ENCODE measurements at regions not wholly inside any gene's neighbourhood (a gene's known extent, or its start where the extent isn't known, plus 50 kb on each side); places are given as distances from the start of the nearest gene placed in this dataset.

DNA sequence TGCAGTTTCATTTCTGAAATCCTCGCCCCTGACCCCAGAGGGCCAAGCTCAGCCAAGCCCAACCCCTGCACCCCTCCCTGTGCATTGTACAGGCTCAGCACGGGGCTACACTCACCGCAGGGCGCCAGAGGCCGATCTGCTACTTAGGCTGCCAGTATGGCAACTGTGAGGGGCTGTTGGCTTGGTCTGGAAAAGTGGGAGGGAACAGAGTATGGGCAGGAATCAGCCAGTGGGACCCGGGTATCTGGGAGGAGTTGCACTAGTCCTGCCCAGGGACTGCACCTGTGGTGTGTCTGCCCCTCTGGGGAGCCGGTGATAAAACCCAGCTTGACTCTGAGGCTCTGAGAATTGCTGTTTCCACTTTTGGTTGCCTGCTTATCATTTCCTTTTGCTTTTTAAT, 167.4 kb upstream of the KIF2A start:
- TF ChIP-seq, protein P1, sequence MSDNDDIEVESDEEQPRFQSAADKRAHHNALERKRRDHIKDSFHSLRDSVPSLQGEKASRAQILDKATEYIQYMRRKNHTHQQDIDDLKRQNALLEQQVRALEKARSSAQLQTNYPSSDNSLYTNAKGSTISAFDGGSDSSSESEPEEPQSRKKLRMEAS (IDR thresholded peaks at IDR 0.05): no peak
- TF ChIP-seq SMC3 (IDR thresholded peaks at IDR 0.05) (no peak), BHLHE40 (IDR thresholded peaks at IDR 0.05; ENCODE audit: low read depth, low read length) (no peak), CEBPB (IDR thresholded peaks at IDR 0.05) (no peak), NFE2L2 (conservative IDR thresholded peaks at IDR 0.05; ENCODE audit: low read length) (no peak), EP300 (IDR thresholded peaks at IDR 0.05) (no peak)
- TF ChIP-seq, protein P2, sequence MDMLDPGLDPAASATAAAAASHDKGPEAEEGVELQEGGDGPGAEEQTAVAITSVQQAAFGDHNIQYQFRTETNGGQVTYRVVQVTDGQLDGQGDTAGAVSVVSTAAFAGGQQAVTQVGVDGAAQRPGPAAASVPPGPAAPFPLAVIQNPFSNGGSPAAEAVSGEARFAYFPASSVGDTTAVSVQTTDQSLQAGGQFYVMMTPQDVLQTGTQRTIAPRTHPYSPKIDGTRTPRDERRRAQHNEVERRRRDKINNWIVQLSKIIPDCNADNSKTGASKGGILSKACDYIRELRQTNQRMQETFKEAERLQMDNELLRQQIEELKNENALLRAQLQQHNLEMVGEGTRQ (IDR thresholded peaks at IDR 0.05): no peak
- TF ChIP-seq, protein P3, sequence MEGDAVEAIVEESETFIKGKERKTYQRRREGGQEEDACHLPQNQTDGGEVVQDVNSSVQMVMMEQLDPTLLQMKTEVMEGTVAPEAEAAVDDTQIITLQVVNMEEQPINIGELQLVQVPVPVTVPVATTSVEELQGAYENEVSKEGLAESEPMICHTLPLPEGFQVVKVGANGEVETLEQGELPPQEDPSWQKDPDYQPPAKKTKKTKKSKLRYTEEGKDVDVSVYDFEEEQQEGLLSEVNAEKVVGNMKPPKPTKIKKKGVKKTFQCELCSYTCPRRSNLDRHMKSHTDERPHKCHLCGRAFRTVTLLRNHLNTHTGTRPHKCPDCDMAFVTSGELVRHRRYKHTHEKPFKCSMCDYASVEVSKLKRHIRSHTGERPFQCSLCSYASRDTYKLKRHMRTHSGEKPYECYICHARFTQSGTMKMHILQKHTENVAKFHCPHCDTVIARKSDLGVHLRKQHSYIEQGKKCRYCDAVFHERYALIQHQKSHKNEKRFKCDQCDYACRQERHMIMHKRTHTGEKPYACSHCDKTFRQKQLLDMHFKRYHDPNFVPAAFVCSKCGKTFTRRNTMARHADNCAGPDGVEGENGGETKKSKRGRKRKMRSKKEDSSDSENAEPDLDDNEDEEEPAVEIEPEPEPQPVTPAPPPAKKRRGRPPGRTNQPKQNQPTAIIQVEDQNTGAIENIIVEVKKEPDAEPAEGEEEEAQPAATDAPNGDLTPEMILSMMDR (IDR thresholded peaks at IDR 0.05): no peak
